K562 (cell line): ENCODE measurements at regions not wholly inside any gene's neighbourhood (a gene's known extent, or its start where the extent isn't known, plus 50 kb on each side); places are given as distances from the start of the nearest gene placed in this dataset.

Experiments used
- ATAC-seq: fragments of 200-7000 bp; cut with Tn5 transposase; 3 replicates; pipeline ENCODE4 v1.9.1; 2020; ENCODE audit warnings: moderate library complexity
- BruUV-seq: library from RNA; stranded (reverse); fragments of 400-500 nt; replicated peaks from 2 replicates; lab custom pipeline; 2021; lab: Mats Ljungman, UMichigan
- CTCF ChIA-PET: fragments of 300-600 bp; formaldehyde crosslinking; extraction: SDS; loops from one replicate; lab custom pipeline; 2021; ENCODE audit warnings: low intra/inter-chr PET ratio; lab: Yijun Ruan, JAX
- POLR2A ChIA-PET: fragments of 300-600, 350-650 bp; sonication (Branson Sonifier 250); formaldehyde crosslinking; extraction: SDS; loops from one replicate; lab custom pipeline; 2021; ENCODE audit warnings: antibody characterized with exemption, inconsistent platforms; lab: Yijun Ruan, JAX
- DNase-seq, 4 experiments: peaks; one replicate each; pipeline versions ENCODE4 v3.0.0 to v3.0.0-alpha.2; 2011 to 2018; ENCODE audit warnings: low spot score in 3 of 4, mixed read lengths in 3 of 4; ENCODE audit errors: extremely low read depth in 1 of 4
- FAIRE-seq: peaks from 2 replicates; lab custom pipeline; 2011; peaks lifted over from hg19 to GRCh38; lab: Jason Lieb, UNC
- H2AFZ ChIP-seq: 2 replicates; pipeline ENCODE4 v1.6.0; 2011; ENCODE audit warnings: low read depth, low read length, control low read depth, inconsistent platforms
- H3K27ac ChIP-seq: fragments of 200-600 bp; 3 replicates; pipeline ENCODE4 v1.8.0; 2011; ENCODE audit warnings: low read depth, mild to moderate bottlenecking, control low read depth, inconsistent platforms, low read length, moderate library complexity, mixed read lengths; ENCODE audit errors: extremely low read depth
- H3K27me3 ChIP-seq, 2 experiments: fragments of 300-600 bp in 1 of 2; 2 replicates in 1 of 2; 3 replicates in 1 of 2; pipeline versions ENCODE4 v1.6.0 to v1.8.0; 2011; ENCODE audit warnings: inconsistent platforms in 2 of 2, low read length in 2 of 2, mild to moderate bottlenecking in 1 of 2, mixed read lengths in 1 of 2, moderate library complexity in 1 of 2; ENCODE audit not compliant: control insufficient read depth in 2 of 2, insufficient read depth in 2 of 2
- H3K36me3 ChIP-seq: fragments of 300-600 bp; 3 replicates; pipeline ENCODE4 v1.8.0; 2011; ENCODE audit warnings: mild to moderate bottlenecking, low read length, inconsistent platforms; ENCODE audit not compliant: control insufficient read depth, insufficient read depth
- H3K4me1 ChIP-seq, 2 experiments: fragments of 200-600 bp in 1 of 2; replicated peaks in 1 of 2; 2 replicates in 1 of 2; 3 replicates in 1 of 2; pipeline versions ENCODE4 v1.5.1 to v1.8.0; 2011; ENCODE audit warnings: inconsistent platforms in 2 of 2, low read length in 2 of 2, mild to moderate bottlenecking in 1 of 2, mixed read lengths in 1 of 2, moderate library complexity in 1 of 2; ENCODE audit not compliant: control insufficient read depth in 2 of 2, insufficient read depth in 2 of 2
- H3K4me2 ChIP-seq: 2 replicates; pipeline ENCODE4 v1.6.1; 2011; ENCODE audit warnings: low read length, control low read depth, inconsistent platforms, mixed read lengths; ENCODE audit not compliant: insufficient read depth
- H3K4me3 ChIP-seq: fragments of 200-600 bp; sonication (generic), shearing (Covaris generic); 2 replicates; pipeline ENCODE4 v1.5.1; 2016; ENCODE audit warnings: control low read depth, inconsistent platforms
- H3K79me2 ChIP-seq: fragments of 200-600 bp; 3 replicates; pipeline ENCODE4 v1.8.0; 2011; ENCODE audit warnings: low read length, inconsistent platforms; ENCODE audit not compliant: control insufficient read depth, insufficient read depth
- H3K9ac ChIP-seq, 2 experiments: 2 replicates each; pipeline versions ENCODE4 v1.6.0 to v1.6.1; 2011; ENCODE audit warnings: low read depth in 2 of 2, low read length in 2 of 2, control low read depth in 1 of 2, inconsistent platforms in 1 of 2, mild to moderate bottlenecking in 1 of 2, mixed read lengths in 1 of 2; ENCODE audit not compliant: insufficient read depth in 1 of 2
- H3K9me1 ChIP-seq: one replicate; pipeline ENCODE4 v1.6.0; 2011; ENCODE audit warnings: inconsistent platforms, mild to moderate bottlenecking, low read length, moderate library complexity; ENCODE audit not compliant: control insufficient read depth, insufficient read depth
- H3K9me3 ChIP-seq: replicated peaks from 2 replicates; pipeline ENCODE4 v1.5.1; 2011; ENCODE audit warnings: low read depth, low read length, inconsistent platforms; ENCODE audit not compliant: control insufficient read depth, insufficient read depth
- H4K20me1 ChIP-seq: replicated peaks from 2 replicates; pipeline ENCODE4 v1.6.1; 2011; ENCODE audit warnings: low read length, inconsistent platforms, mixed read lengths; ENCODE audit not compliant: control insufficient read depth, insufficient read depth
- CBFA2T3 ChIP-seq: fragments of 450-650 bp; IDR thresholded peaks from 2 replicates; pipeline ENCODE4 v1.6.1; 2017
- FOXM1 ChIP-seq, 2 experiments: fragments of 450-650 bp in 1 of 2; sonication (generic) in 1 of 2; formaldehyde crosslinking in 1 of 2; IDR thresholded peaks; 2 replicates each; pipeline versions ENCODE4 v1.6.1 to v1.9.0; 2017 to 2022; ENCODE audit warnings: low read depth in 2 of 2, mild to moderate bottlenecking in 2 of 2, missing genetic modification reagents in 1 of 2, moderate library complexity in 1 of 2
- NCOA4 ChIP-seq: fragments of 450-650 bp; IDR thresholded peaks from 2 replicates; pipeline ENCODE4 v1.6.1; 2018; ENCODE audit warnings: mild to moderate bottlenecking; ENCODE audit not compliant: partially characterized antibody
- PHTF2 ChIP-seq: fragments of 250-450 bp; sonication (Bioruptor Pico); IDR thresholded peaks from 2 replicates; pipeline ENCODE4 v1.5.0; 2021; ENCODE audit warnings: mild to moderate bottlenecking
- RBM15 ChIP-seq: fragments of 200-400 bp; formaldehyde crosslinking; IDR thresholded peaks from 2 replicates; pipeline ENCODE4 v1.6.1; 2018; ENCODE audit warnings: mild to moderate bottlenecking, low read length, moderate library complexity; ENCODE audit not compliant: insufficient read depth
- RFX1 ChIP-seq: fragments of 450-650 bp; IDR thresholded peaks from 2 replicates; pipeline ENCODE4 v1.6.1; 2016; ENCODE audit warnings: mild to moderate bottlenecking, moderate library complexity
- TAL1 ChIP-seq: fragments of 450-650 bp; IDR thresholded peaks from 2 replicates; pipeline ENCODE4 v1.6.1; 2016; ENCODE audit warnings: mild to moderate bottlenecking
- ZNF124 ChIP-seq: sonication (generic); formaldehyde crosslinking; IDR thresholded peaks from 2 replicates; pipeline ENCODE4 v1.8.1; 2022; ENCODE audit warnings: missing genetic modification reagents
- ZNF140 ChIP-seq: fragments of 250-450 bp; sonication (Bioruptor Pico); IDR thresholded peaks from 2 replicates; pipeline ENCODE4 v1.8.0; 2021; ENCODE audit warnings: moderate library complexity, mild to moderate bottlenecking, inconsistent platforms
- ZNF717 ChIP-seq: fragments of 250-450 bp; sonication (Bioruptor Pico); IDR thresholded peaks from 2 replicates; pipeline ENCODE4 v1.5.0; 2021
- ZNF780A ChIP-seq: fragments of 250-450 bp; sonication (Bioruptor Pico); IDR thresholded peaks from 2 replicates; pipeline ENCODE4 v1.5.0; 2021; ENCODE audit warnings: mild to moderate bottlenecking
- WGBS: fragments of 100-300 bp; shearing (Covaris generic); methylation state at CpG from one replicate; pipeline ENCODE4 v1.1.6; 2016; ENCODE audit warnings: low coverage, mixed read lengths; ENCODE audit not compliant: insufficient coverage; ENCODE audit errors: missing lambda C conversion rate; 5-methylcytosine and 5-hydroxymethylcytosine counted together
- in situ Hi-C: fragments of 300-500 bp; cut with MboI; formaldehyde crosslinking; loops from 4 replicates; pipeline ENCODE4 v1.15.0; 2018; ENCODE audit warnings: inconsistent platforms, mixed read lengths
- intact Hi-C: fragments of 100-400 bp; cut with micrococcal nuclease; formaldehyde crosslinking; loops from 2 replicates; pipeline ENCODE4 v1.14.2; 2022
- TF ChIP-seq, protein P1 (sequence below): sonication (generic); formaldehyde crosslinking; IDR thresholded peaks from 2 replicates; pipeline ENCODE4 v1.8.0; 2022; ENCODE audit warnings: missing genetic modification reagents, mild to moderate bottlenecking, borderline replicate concordance
- TF ChIP-seq, protein P2 (sequence below): sonication (generic); formaldehyde crosslinking; IDR thresholded peaks from 2 replicates; pipeline ENCODE4 v1.8.0; 2023; ENCODE audit warnings: mild to moderate bottlenecking, missing genetic modification reagents
- TF ChIP-seq, protein P3 (sequence below): fragments of 200-800 bp; sonication (Bioruptor generic); IDR thresholded peaks from 2 replicates; pipeline ENCODE4 v1.6.1; 2016; ENCODE audit warnings: missing genetic modification characterization, missing compliant biosample characterization

- CTCF ChIA-PET = no interaction called here
- intact Hi-C loops = no loop called here
- H3K9me1 ChIP-seq = no peaks in the 10 kb centered on the region
- no peaks in the 10 kb centered on the region for H3K79me2 ChIP-seq
- WGBS = 0% methylated on average over 7 of the region's 7 CpGs
- H3K4me3 ChIP-seq = no peak overlapping the region
- in situ Hi-C loops = no loop called here
- no peak overlapping the region for H2AFZ ChIP-seq
- H3K36me3 ChIP-seq = no peaks in the 10 kb centered on the region
- TF ChIP-seq ZNF780A = no peak
- TF ChIP-seq, protein P1, sequence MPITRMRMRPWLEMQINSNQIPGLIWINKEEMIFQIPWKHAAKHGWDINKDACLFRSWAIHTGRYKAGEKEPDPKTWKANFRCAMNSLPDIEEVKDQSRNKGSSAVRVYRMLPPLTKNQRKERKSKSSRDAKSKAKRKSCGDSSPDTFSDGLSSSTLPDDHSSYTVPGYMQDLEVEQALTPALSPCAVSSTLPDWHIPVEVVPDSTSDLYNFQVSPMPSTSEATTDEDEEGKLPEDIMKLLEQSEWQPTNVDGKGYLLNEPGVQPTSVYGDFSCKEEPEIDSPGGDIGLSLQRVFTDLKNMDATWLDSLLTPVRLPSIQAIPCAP = no peak
- TF ChIP-seq TAL1 = no peak
- TF ChIP-seq PHTF2 = no peak
- no peak for TF ChIP-seq RFX1
- TF ChIP-seq, protein P2, sequence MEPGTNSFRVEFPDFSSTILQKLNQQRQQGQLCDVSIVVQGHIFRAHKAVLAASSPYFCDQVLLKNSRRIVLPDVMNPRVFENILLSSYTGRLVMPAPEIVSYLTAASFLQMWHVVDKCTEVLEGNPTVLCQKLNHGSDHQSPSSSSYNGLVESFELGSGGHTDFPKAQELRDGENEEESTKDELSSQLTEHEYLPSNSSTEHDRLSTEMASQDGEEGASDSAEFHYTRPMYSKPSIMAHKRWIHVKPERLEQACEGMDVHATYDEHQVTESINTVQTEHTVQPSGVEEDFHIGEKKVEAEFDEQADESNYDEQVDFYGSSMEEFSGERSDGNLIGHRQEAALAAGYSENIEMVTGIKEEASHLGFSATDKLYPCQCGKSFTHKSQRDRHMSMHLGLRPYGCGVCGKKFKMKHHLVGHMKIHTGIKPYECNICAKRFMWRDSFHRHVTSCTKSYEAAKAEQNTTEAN (CRISPR knock-in tag) = no peak
- TF ChIP-seq ZNF140 (CRISPR knock-in tag) = no peak
- no peak for TF ChIP-seq RBM15
- no peak for TF ChIP-seq ZNF124 (CRISPR knock-in tag)
- TF ChIP-seq CBFA2T3 = no peak
- TF ChIP-seq ZNF717 = no peak
- TF ChIP-seq NCOA4 = no peak
- TF ChIP-seq, protein P3, sequence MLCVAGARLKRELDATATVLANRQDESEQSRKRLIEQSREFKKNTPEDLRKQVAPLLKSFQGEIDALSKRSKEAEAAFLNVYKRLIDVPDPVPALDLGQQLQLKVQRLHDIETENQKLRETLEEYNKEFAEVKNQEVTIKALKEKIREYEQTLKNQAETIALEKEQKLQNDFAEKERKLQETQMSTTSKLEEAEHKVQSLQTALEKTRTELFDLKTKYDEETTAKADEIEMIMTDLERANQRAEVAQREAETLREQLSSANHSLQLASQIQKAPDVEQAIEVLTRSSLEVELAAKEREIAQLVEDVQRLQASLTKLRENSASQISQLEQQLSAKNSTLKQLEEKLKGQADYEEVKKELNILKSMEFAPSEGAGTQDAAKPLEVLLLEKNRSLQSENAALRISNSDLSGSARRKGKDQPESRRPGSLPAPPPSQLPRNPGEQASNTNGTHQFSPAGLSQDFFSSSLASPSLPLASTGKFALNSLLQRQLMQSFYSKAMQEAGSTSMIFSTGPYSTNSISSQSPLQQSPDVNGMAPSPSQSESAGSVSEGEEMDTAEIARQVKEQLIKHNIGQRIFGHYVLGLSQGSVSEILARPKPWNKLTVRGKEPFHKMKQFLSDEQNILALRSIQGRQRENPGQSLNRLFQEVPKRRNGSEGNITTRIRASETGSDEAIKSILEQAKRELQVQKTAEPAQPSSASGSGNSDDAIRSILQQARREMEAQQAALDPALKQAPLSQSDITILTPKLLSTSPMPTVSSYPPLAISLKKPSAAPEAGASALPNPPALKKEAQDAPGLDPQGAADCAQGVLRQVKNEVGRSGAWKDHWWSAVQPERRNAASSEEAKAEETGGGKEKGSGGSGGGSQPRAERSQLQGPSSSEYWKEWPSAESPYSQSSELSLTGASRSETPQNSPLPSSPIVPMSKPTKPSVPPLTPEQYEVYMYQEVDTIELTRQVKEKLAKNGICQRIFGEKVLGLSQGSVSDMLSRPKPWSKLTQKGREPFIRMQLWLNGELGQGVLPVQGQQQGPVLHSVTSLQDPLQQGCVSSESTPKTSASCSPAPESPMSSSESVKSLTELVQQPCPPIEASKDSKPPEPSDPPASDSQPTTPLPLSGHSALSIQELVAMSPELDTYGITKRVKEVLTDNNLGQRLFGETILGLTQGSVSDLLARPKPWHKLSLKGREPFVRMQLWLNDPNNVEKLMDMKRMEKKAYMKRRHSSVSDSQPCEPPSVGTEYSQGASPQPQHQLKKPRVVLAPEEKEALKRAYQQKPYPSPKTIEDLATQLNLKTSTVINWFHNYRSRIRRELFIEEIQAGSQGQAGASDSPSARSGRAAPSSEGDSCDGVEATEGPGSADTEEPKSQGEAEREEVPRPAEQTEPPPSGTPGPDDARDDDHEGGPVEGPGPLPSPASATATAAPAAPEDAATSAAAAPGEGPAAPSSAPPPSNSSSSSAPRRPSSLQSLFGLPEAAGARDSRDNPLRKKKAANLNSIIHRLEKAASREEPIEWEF (CRISPR knock-in tag) = no peak
- no peak for TF ChIP-seq FOXM1 (IDR thresholded peaks at IDR 0.05; ENCODE audit: low read depth)
- no peak for TF ChIP-seq FOXM1 (CRISPR knock-in tag; IDR thresholded peaks at IDR 0.05; ENCODE audit: low read depth)
- H3K27ac ChIP-seq = no peak overlapping the region
- BruUV-seq = no TSS peak
- no peaks in the 10 kb centered on the region for H4K20me1 ChIP-seq
- ATAC-seq (no peak), FAIRE-seq (no peak), DNase-seq (no peak)
- no peak overlapping the region for H3K4me2 ChIP-seq
- H3K4me1 ChIP-seq = no peaks in the 10 kb centered on the region
- POLR2A ChIA-PET = interaction anchor here (0.6 kb wide), 1 partner anchor 775 kb away, joined by 3 read pairs; no protein-coding TSS in a partner anchor
- peaks cover 18 to 21% of the 10 kb centered on the region in 2 experiments; a peak in 4 of 5 replicates for H3K27me3 ChIP-seq
- no peaks in the 10 kb centered on the region for H3K9me3 ChIP-seq
- H3K9ac ChIP-seq = no peak overlapping the region
Measured at GRCh38 chr2:44061876-44062275, 66.1 kb upstream of the LRPPRC start.
